NCI-H1048 (cell line): ENCODE measurements at regions not wholly inside any gene's neighbourhood (a gene's known extent, or its start where the extent isn't known, plus 50 kb on each side); places are given as distances from the start of the nearest gene placed in this dataset.

Experiments
- DNase-seq: peaks from one replicate; lab custom pipeline; 2025; lab: John Stamatoyannopoulos, UW

GRCh38 chr10:52440612-52441285 is 126.7 kb downstream of the DKK1 start:
- no peak for DNase-seq

- no peak for DNase-seq
Observed at GRCh38 chr10:52442576-52442975, 128.5 kb downstream of the DKK1 start.

GRCh38 chr10:52443419-52444388 is 129.6 kb downstream of the DKK1 start:
- DNase-seq: no peak

GRCh38 chr10:52446391-52446790 is 132.3 kb downstream of the DKK1 start:
- DNase-seq: no peak

GRCh38 chr10:52447931-52448353 is 133.9 kb downstream of the DKK1 start:
- no peak for DNase-seq

GRCh38 chr10:52450762-52451291 is 136.7 kb downstream of the DKK1 start:
- DNase-seq: no peak

GRCh38 chr10:52451817-52452216 is 137.7 kb downstream of the DKK1 start:
- DNase-seq: no peak

GRCh38 chr10:52452600-52453493 is 138.8 kb downstream of the DKK1 start:
- DNase-seq: no peak

- DNase-seq: no peak
Observed at GRCh38 chr10:52453501-52453900, 139.4 kb downstream of the DKK1 start.

GRCh38 chr10:52454491-52454890 is 140.4 kb downstream of the DKK1 start:
- no peak for DNase-seq

- DNase-seq: no peak
Observed at GRCh38 chr10:52455098-52455497, 141.0 kb downstream of the DKK1 start.

GRCh38 chr10:52459097-52459496 is 145.0 kb downstream of the DKK1 start:
- DNase-seq: no peak

GRCh38 chr10:52463826-52464225 is 149.7 kb downstream of the DKK1 start:
- no peak for DNase-seq

GRCh38 chr10:52464368-52465124 is 150.5 kb downstream of the DKK1 start:
- DNase-seq: no peak

GRCh38 chr10:52465202-52465601 is 151.1 kb downstream of the DKK1 start:
- DNase-seq: no peak

- no peak for DNase-seq
Observed at GRCh38 chr10:52466464-52466863, 152.4 kb downstream of the DKK1 start.

GRCh38 chr10:52469970-52470705 is 156.1 kb downstream of the DKK1 start:
- DNase-seq: no peak

- no peak for DNase-seq
Observed at GRCh38 chr10:52472406-52473146, 158.5 kb downstream of the DKK1 start.

GRCh38 chr10:52474265-52474664 is 160.2 kb downstream of the DKK1 start:
- DNase-seq: no peak

- DNase-seq: no peak
Observed at GRCh38 chr10:52477305-52477704, 163.2 kb downstream of the DKK1 start.
